ENCODE measurements at regions not wholly inside any gene's neighbourhood (a gene's known extent, or its start where the extent isn't known, plus 50 kb on each side); places are given as distances from the start of the nearest gene placed in this dataset.

DNA sequence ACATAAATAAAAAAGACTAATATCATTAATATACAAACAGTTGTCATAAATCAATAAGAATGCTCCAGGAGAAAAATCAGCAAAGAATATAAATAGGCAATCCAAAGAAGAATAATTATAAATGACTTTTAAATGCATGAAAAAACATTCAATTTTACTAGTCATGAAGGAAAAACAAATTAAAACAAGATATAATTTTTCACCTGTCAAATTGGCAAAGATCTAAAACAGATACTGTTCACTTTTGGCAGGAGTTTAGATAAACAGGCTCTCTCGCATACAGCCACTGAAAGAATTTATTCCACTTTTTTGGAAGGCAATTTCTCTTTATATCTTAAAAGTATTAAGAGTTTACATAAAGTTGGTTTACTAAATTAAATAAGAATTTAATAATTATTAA, 176.8 kb upstream of the SETBP1 start:
- TF ChIP-seq ZNF426 (tag by site-specific recombination; IDR thresholded peaks at IDR 0.05) (no peak), ZNF48 (tag by site-specific recombination; IDR thresholded peaks at IDR 0.05) (no peak), ZNF174 (tag by site-specific recombination; IDR thresholded peaks at IDR 0.05) (no peak), ZNF645 (tag by site-specific recombination; IDR thresholded peaks at IDR 0.05) (no peak), ZNF394 (tag by site-specific recombination; IDR thresholded peaks at IDR 0.05; ENCODE audit: borderline replicate concordance) (no peak), ZBTB17 (tag by site-specific recombination; IDR thresholded peaks at IDR 0.05) (no peak), ZXDB (tag by site-specific recombination; IDR thresholded peaks at IDR 0.05) (no peak), ZNF148 (tag by site-specific recombination; IDR thresholded peaks at IDR 0.05; ENCODE audit: borderline replicate concordance) (no peak), REPIN1 (tag by site-specific recombination; IDR thresholded peaks at IDR 0.05; ENCODE audit: low read depth) (no peak), TCF7L2 (IDR thresholded peaks at IDR 0.05; ENCODE audit: borderline replicate concordance, low read depth, low read length) (no peak), KLF7 (tag by site-specific recombination; IDR thresholded peaks at IDR 0.05; ENCODE audit: borderline replicate concordance) (no peak), ZBTB20 (tag by site-specific recombination; IDR thresholded peaks at IDR 0.05) (no peak), SALL2 (tag by site-specific recombination; IDR thresholded peaks at IDR 0.05; ENCODE audit: borderline replicate concordance) (no peak), ZSCAN4 (tag by site-specific recombination; IDR thresholded peaks at IDR 0.05) (no peak)
- TF ChIP-seq, protein P1, sequence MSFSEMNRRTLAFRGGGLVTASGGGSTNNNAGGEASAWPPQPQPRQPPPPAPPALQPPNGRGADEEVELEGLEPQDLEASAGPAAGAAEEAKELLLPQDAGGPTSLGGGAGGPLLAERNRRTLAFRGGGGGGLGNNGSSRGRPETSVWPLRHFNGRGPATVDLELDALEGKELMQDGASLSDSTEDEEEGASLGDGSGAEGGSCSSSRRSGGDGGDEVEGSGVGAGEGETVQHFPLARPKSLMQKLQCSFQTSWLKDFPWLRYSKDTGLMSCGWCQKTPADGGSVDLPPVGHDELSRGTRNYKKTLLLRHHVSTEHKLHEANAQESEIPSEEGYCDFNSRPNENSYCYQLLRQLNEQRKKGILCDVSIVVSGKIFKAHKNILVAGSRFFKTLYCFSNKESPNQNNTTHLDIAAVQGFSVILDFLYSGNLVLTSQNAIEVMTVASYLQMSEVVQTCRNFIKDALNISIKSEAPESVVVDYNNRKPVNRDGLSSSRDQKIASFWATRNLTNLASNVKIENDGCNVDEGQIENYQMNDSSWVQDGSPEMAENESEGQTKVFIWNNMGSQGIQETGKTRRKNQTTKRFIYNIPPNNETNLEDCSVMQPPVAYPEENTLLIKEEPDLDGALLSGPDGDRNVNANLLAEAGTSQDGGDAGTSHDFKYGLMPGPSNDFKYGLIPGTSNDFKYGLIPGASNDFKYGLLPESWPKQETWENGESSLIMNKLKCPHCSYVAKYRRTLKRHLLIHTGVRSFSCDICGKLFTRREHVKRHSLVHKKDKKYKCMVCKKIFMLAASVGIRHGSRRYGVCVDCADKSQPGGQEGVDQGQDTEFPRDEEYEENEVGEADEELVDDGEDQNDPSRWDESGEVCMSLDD (tag by site-specific recombination; IDR thresholded peaks at IDR 0.05), result no peak
- TF ChIP-seq, protein P2, sequence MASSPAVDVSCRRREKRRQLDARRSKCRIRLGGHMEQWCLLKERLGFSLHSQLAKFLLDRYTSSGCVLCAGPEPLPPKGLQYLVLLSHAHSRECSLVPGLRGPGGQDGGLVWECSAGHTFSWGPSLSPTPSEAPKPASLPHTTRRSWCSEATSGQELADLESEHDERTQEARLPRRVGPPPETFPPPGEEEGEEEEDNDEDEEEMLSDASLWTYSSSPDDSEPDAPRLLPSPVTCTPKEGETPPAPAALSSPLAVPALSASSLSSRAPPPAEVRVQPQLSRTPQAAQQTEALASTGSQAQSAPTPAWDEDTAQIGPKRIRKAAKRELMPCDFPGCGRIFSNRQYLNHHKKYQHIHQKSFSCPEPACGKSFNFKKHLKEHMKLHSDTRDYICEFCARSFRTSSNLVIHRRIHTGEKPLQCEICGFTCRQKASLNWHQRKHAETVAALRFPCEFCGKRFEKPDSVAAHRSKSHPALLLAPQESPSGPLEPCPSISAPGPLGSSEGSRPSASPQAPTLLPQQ (tag by site-specific recombination; IDR thresholded peaks at IDR 0.05), result no peak
- TF ChIP-seq, protein P3, sequence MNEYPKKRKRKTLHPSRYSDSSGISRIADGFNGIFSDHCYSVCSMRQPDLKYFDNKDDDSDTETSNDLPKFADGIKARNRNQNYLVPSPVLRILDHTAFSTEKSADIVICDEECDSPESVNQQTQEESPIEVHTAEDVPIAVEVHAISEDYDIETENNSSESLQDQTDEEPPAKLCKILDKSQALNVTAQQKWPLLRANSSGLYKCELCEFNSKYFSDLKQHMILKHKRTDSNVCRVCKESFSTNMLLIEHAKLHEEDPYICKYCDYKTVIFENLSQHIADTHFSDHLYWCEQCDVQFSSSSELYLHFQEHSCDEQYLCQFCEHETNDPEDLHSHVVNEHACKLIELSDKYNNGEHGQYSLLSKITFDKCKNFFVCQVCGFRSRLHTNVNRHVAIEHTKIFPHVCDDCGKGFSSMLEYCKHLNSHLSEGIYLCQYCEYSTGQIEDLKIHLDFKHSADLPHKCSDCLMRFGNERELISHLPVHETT (tag by site-specific recombination; IDR thresholded peaks at IDR 0.05), result no peak
- ChIA-PET CTCF (no interaction called here), POLR2A (no interaction called here)
- H3K4me3 ChIP-seq (ENCODE audit: low read depth, low read length), result no peak overlapping the region
- H3K9me3 ChIP-seq (ENCODE audit: control insufficient read depth, insufficient read depth, low read depth, low read length), result no peaks in the 10 kb centered on the region
- no peak overlapping the region for H3K27ac ChIP-seq (ENCODE audit: extremely low read depth, low read depth, low read length)
- no peaks in the 10 kb centered on the region for H3K4me1 ChIP-seq (ENCODE audit: control insufficient read depth, insufficient read depth, low read length)
- H3K36me3 ChIP-seq (ENCODE audit: control insufficient read depth in 2 of 2, insufficient read depth in 1 of 2, low read length in 2 of 2), result no peaks in the 10 kb centered on the region

Measured in HEK293 (cell line).